NCI-H2171 treated with DMSO at 0.1 percent for 48 hours (cell line): ENCODE measurements at regions not wholly inside any gene's neighbourhood (a gene's known extent, or its start where the extent isn't known, plus 50 kb on each side); places are given as distances from the start of the nearest gene placed in this dataset.

Experiments used
- DNase-seq: peaks from one replicate; lab custom pipeline; 2025; lab: John Stamatoyannopoulos, UW

DNA sequence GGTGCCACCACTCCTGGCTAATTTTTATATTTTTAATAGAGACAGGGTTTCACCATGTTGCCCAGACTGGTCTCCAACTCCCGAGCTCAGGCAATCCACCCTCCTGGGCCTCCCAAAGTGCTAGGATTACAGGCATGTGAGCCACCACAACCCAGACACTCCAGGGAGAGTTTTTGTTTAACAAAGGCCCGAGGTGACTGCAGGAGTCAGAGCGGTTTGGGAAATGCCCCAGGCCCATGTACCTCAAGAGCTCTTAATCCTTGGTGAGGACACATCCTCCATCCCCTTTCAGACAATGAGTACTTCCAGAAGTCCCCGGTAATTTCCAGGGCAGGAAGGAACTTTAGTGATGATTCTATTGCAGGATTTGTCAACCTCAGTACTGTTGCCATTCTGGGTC, 176.0 kb downstream of the ESRRB start:
- no peak for DNase-seq

- DNase-seq, result peak; percentile 28
These were observed 188.8 kb downstream of the ESRRB start for GRCh38 chr14:76564471-76565422.

- DNase-seq, result no peak
These were observed 190.5 kb downstream of the ESRRB start for GRCh38 chr14:76566439-76566838.

- DNase-seq, result peak; percentile 90
These were observed 186.7 kb upstream of the VASH1 start for GRCh38 chr14:76574416-76575095.

DNA sequence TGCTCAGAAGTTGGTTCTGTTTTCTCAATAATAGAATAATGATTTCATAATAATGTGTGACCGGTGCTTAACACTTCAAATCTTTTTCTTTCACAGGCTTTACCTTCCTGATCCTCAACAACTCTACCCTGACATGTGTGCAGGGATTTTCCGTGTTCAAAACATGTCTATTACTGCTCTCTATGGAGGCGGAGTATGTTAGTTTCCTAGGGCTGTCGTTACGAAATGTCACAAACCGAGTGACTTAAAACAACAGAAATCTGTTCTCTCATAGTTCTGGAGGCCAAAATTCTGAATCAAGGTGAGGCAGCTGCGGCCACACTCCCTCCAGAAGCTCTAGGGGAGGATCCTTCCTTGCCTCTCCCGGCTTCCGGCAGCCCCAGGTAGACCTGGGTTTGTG, 186.2 kb upstream of the VASH1 start:
- peak; percentile 71 for DNase-seq

DNA sequence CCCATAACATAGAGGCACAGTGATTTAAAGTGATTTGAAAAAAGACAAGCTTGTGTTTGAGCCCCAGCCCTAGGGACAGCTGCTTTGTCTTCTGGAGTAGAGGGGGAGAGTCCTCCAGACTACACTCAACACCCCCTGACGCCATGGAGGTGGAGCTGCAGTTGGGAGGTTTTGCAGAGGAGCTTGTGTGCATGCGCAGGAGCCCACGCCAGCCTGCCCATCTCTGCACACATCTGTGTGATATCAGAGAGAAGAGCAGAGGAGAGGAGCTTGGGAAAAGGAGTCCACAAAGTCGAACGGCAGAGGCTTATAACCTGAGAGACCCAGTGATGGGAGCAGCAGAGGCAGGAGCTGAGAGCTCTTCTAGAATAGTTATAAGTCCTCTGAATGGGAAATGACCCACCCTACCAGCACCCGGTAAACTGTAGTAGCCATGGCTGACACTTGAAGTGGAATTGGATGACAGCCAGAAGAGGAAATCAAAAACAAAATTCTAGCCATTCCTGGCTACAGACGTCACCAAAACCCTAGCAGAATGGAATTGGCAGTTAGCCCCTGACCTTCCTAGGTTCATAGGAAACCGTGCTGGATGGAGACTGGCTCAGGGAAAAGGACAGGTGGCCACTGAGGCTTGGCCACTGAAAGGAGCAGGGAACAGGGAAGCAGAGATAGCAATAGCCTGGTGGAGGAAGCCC, 185.1 kb upstream of the VASH1 start:
- DNase-seq, result peak; percentile 75

GRCh38 chr14:76577090-76577489, 184.2 kb upstream of the VASH1 start:
- DNase-seq, result no peak

DNA sequence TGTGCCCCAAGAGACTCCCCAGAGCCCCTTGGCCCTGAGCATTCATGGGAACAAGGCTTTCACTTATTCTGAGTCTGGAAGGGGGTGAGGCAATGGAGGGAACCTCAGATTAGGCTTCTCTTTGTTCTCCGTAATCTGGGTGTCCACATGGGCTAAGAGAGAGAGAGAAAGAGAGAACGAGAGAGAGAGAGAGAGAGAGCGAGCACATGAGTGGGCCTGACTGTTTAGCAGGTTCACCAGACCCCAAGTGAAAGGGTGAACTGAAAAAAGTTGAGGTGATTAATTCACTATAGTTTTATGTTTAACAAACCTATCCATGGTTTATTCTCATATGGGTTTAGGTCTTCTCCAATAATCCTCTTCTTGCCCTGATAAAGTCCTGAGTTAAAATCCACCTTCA, 183.4 kb upstream of the VASH1 start:
- DNase-seq, result no peak

GRCh38 chr14:76580399-76580798, 180.9 kb upstream of the VASH1 start:
- DNase-seq, result no peak

DNA sequence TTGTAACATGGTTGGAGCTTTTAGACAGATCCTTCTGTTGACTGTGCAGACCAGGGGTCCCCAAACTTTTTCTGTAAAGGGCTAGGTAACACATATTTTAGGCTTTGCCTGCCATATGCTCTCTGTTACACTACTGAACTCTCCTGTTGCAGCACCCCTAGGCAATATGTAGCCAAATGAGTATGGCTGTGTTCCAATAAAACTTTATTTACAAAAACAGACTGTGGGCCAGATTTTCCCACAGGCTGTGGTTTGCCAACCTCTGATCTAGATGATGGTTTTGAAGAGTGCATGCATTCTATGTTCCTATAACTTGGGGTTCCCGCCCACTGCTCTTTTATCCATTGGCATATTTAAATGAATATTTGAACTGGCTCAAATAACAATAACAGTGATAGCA, 180.3 kb upstream of the VASH1 start:
- no peak for DNase-seq

DNA sequence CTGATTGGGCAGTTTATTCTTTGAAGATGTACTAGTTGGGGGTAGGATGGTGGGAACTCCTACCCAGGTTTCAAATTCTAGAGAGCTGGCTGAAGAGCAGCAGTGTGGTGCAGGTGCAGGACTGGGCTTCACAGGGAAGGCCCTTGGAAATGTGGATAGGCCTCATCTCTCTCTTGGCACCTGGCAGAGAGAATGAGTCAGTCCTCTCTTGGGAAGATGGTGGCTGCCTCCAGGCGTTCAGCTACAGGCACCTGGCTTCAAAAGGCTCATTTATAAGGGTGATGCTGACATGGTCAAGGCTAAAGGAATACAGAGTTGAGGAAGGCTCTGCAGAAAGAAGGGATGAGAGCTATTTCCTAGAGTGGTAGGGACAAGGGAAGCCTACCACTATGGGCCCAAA, 179.7 kb upstream of the VASH1 start:
- DNase-seq, result no peak

DNA sequence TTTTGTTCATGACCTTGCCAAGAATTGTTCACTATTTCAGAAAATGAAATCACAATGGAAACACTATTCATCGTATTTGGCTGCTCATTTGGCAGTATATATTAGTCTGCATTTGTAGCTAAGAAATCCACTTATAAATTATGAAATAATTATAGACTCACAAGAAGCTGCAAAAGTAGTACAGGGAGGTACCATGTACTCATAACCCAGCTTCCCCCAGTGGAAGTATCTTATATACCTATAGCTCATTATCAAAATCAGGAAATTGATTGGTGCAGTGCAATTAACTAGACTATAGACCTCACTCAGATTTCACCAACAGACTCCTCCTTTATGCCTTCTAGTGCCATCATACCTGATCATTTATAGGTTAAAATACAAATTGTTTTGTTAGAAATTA, 178.8 kb upstream of the VASH1 start:
- no peak for DNase-seq

- DNase-seq, result no peak
These were observed 178.1 kb upstream of the VASH1 start for GRCh38 chr14:76583174-76583573.

DNA sequence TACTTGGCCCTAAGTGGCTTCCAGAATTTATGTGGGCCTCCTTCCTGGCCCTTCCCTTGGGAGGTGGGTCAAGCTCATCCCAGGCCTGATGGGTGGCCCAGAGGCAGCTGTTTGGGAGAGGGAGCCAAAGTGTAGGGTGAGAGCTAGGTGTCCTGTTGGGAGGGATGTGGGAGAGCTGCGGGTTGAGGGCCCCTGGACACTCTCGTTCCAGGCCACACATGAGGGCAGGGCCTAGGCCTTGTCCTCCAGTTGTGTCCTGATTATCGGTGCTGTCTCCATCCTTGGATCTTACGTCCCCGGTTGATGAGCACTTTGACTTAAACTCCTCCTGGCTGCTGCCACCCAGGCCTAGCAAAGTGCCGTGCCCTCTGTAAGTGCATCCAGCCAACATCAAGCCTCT, 177.5 kb upstream of the VASH1 start:
- no peak for DNase-seq

DNA sequence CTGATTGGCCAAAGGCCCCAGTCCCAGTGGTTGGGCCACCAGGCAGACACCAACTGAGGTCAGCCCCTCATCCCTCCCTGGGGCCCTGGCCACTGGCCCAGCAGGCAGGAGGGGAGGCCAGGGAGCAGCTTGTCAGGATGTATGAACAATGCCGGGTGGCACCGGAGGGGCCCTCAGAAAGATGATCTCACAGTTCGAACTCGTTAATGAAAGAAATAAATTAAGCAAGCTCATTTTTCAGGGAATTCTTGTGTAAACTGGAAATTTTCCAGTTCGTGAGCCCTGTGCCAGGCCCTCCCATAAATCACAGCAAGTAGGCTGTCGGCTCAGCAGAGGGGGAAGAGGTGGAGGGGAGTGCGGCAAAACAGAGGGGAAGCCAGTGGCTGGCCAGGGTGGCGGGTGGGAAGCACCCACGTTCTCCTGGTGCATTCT, 177.0 kb upstream of the VASH1 start:
- peak; percentile 75 for DNase-seq

GRCh38 chr14:76585616-76586015, 175.7 kb upstream of the VASH1 start:
- no peak for DNase-seq

DNA sequence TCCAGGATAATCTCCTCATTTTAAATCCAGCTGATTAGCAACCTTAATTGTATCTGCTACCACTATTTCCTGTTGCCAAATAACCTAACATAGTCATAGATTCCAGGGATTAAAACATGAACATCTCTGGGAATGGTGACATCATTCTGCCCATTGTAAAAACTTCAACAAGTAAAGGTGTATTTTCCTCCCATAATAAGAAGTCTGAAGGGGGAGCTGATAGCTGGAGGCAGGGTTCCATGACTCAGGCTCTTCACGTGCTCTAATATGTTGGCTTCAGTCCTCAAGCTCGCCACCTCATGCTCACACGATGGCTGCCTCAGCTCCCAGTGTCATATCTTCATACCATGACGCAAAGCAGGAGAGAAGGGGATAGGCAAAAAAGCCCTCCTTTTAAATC, 172.0 kb upstream of the VASH1 start:
- DNase-seq, result no peak

DNA sequence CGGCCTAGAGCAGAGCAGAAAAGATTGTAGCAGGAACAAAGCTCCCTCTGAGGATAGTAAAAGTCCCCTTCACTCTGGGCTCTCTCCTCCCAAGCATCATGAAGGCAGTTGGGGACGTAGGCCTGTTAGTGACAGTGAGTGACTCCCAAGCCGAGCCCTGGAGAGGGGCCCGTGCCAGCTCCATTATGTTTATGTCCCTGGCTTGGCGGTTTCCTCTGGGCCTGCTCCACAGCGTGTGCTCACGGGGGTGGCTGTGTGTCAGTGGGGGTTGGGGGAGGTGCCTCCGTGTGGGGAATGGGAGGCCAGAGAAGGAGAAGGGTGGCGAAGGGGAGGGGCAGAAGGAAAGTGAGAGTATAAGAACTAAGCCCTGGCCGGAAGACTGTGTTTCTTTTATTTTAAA, 170.0 kb upstream of the VASH1 start:
- DNase-seq, result no peak

DNA sequence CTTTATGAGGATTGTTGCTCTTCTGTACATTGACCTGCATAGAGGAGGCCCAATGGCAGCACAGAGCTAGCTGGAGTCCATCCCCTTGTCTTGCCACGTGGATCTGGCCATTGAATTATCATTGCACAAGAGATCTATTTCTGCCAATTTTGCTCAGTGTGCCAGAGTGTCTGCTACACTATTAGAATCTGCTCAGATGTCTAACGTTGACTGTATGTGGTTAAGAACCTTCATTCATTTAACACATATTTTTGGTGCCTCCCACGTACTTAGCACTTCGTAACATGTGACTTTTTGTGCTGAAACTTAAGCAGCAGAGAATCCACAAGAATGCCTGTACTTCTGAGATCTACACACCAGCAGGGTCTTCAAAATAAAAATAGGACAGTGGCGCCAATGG, 166.0 kb upstream of the VASH1 start:
- no peak for DNase-seq

GRCh38 chr14:76597387-76597786, 163.9 kb upstream of the VASH1 start:
- DNase-seq, result no peak

GRCh38 chr14:76599141-76599540, 162.1 kb upstream of the VASH1 start:
- no peak for DNase-seq

DNA sequence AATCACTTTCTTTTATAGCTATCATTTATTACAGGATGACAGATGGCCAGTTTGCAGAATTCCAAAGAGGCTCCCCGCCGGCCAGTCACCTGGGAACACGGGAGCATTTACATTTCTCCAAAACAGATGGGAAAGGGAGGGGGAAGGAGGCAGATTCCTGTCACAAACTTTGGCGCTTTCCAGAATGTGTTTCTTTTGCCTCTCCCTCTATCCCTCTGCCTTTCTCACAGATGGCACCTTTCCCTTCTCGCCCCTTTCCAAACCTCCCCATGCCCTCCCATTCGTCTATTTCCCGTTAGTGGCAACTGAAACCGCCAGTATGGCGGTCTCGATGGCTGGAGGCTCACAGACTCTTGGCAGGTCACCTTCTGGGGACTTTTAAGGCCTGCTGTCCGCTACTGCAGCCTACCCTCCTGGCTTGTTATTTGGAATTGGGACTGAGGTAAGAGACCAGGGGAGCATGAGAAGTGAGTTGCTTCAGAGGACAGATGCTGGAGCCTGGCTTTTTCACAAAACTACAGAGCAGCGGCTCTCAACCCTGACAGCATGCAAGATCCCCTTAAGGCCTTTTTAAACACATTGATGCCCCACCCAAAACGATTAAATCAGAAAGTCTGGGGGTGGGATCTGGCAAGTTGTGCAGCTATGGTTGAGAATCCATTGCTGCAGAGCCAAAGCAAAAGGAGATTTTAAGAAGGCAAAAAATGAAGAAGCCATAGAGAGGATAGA, 161.5 kb upstream of the VASH1 start:
- DNase-seq, result peak; percentile 98
